Testis (tissue), 2 donors: ENCODE measurements at regions not wholly inside any gene's neighbourhood (a gene's known extent, or its start where the extent isn't known, plus 50 kb on each side); places are given as distances from the start of the nearest gene placed in this dataset.

Experiments
- POLR2A ChIP-seq: fragments of 450-650 bp; IDR thresholded peaks from one replicate; pipeline ENCODE4 v1.6.1; 2017; ENCODE audit warnings: antibody characterized with exemption, mild to moderate bottlenecking, moderate library complexity
- TF ChIP-seq, protein P1 (sequence below), 3 experiments: fragments of 450-650 bp in 2 of 3; fragments of 200-600 bp in 1 of 3; sonication (generic) in 1 of 3; IDR thresholded peaks; one replicate each; pipeline ENCODE4 v1.5.1; 2016 to 2019; ENCODE audit warnings: antibody characterized with exemption in 3 of 3, mild to moderate bottlenecking in 2 of 3, moderate library complexity in 1 of 3

DNA sequence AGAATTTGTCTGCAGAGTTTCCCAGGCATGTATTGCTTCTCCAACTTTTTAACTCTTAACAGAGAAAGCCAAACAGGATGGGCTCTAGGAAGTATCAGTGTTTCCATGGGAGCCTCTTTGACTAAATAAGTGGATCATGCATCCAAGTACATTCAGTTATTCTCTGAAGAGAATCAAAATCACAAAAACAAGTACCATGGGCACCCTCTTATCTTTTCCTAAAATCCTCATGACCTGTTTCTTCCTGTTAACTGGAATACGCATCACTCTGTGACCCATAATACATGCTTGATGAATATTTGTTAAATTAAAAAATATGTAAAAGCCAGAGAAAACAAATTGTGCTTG, 186.9 kb upstream of the MGMT start:
- TF ChIP-seq, protein P1, sequence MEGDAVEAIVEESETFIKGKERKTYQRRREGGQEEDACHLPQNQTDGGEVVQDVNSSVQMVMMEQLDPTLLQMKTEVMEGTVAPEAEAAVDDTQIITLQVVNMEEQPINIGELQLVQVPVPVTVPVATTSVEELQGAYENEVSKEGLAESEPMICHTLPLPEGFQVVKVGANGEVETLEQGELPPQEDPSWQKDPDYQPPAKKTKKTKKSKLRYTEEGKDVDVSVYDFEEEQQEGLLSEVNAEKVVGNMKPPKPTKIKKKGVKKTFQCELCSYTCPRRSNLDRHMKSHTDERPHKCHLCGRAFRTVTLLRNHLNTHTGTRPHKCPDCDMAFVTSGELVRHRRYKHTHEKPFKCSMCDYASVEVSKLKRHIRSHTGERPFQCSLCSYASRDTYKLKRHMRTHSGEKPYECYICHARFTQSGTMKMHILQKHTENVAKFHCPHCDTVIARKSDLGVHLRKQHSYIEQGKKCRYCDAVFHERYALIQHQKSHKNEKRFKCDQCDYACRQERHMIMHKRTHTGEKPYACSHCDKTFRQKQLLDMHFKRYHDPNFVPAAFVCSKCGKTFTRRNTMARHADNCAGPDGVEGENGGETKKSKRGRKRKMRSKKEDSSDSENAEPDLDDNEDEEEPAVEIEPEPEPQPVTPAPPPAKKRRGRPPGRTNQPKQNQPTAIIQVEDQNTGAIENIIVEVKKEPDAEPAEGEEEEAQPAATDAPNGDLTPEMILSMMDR (IDR thresholded peaks at IDR 0.05) = no peak
- TF ChIP-seq POLR2A = no peak
